ENCODE measurements at regions not wholly inside any gene's neighbourhood (a gene's known extent, or its start where the extent isn't known, plus 50 kb on each side); places are given as distances from the start of the nearest gene placed in this dataset.

GRCh38 chr5:164351245-164351834, 845.9 kb downstream of the MAT2B start:
- Histone ChIP-seq H3K4me3 (ENCODE audit: low read depth, low read length) (no peak overlapping the region), H3K36me3 (ENCODE audit: control insufficient read depth, insufficient read depth, low read length) (no peaks in the 10 kb centered on the region), H3K27me3 (ENCODE audit: control insufficient read depth, insufficient read depth, low read length) (no peaks in the 10 kb centered on the region)
- no peak for FAIRE-seq
- no peak for TF ChIP-seq CTCF (IDR thresholded peaks at IDR 0.05; ENCODE audit: insufficient read depth, low read length, severe bottlenecking)
- DNase-seq (ENCODE audit: low read depth): no peak

- TF ChIP-seq CTCF (IDR thresholded peaks at IDR 0.05; ENCODE audit: insufficient read depth, low read length, severe bottlenecking): no peak
- H3K4me3 ChIP-seq (ENCODE audit: low read depth, low read length): no peak overlapping the region
- H3K36me3 ChIP-seq (ENCODE audit: control insufficient read depth, insufficient read depth, low read length): no peaks in the 10 kb centered on the region
- no peak for FAIRE-seq
- no peaks in the 10 kb centered on the region for H3K27me3 ChIP-seq (ENCODE audit: control insufficient read depth, insufficient read depth, low read length)
- no peak for DNase-seq (ENCODE audit: low read depth)
Measured at GRCh38 chr5:164352695-164353094, 847.3 kb downstream of the MAT2B start.

GRCh38 chr5:164353155-164353554, 847.7 kb downstream of the MAT2B start:
- TF ChIP-seq CTCF (IDR thresholded peaks at IDR 0.05; ENCODE audit: insufficient read depth, low read length, severe bottlenecking): no peak
- FAIRE-seq (no peak), DNase-seq (ENCODE audit: low read depth) (no peak)
- H3K27me3 ChIP-seq (ENCODE audit: control insufficient read depth, insufficient read depth, low read length): no peaks in the 10 kb centered on the region
- no peak overlapping the region for H3K4me3 ChIP-seq (ENCODE audit: low read depth, low read length)
- H3K36me3 ChIP-seq (ENCODE audit: control insufficient read depth, insufficient read depth, low read length): no peaks in the 10 kb centered on the region

GRCh38 chr5:164354139-164354751, 848.8 kb downstream of the MAT2B start:
- no peak for TF ChIP-seq CTCF (IDR thresholded peaks at IDR 0.05; ENCODE audit: insufficient read depth, low read length, severe bottlenecking)
- H3K36me3 ChIP-seq (ENCODE audit: control insufficient read depth, insufficient read depth, low read length): no peaks in the 10 kb centered on the region
- H3K27me3 ChIP-seq (ENCODE audit: control insufficient read depth, insufficient read depth, low read length): no peaks in the 10 kb centered on the region
- DNase-seq (ENCODE audit: low read depth) (no peak), FAIRE-seq (no peak)
- no peak overlapping the region for H3K4me3 ChIP-seq (ENCODE audit: low read depth, low read length)

- no peak for FAIRE-seq
- DNase-seq (ENCODE audit: low read depth): no peak
Measured at GRCh38 chr5:164355267-164355830, 849.9 kb downstream of the MAT2B start.

More at GRCh38 chr5:164355267-164355830, 849.9 kb downstream of the MAT2B start:
- H3K27me3 ChIP-seq (ENCODE audit: control insufficient read depth, insufficient read depth, low read length): no peaks in the 10 kb centered on the region
- TF ChIP-seq CTCF (IDR thresholded peaks at IDR 0.05; ENCODE audit: insufficient read depth, low read length, severe bottlenecking): no peak
- no peak overlapping the region for H3K4me3 ChIP-seq (ENCODE audit: low read depth, low read length)
- no peaks in the 10 kb centered on the region for H3K36me3 ChIP-seq (ENCODE audit: control insufficient read depth, insufficient read depth, low read length)

Data from bronchial epithelial cell (primary cell).